SH-SY5Y (cell line): ENCODE measurements at regions not wholly inside any gene's neighbourhood (a gene's known extent, or its start where the extent isn't known, plus 50 kb on each side); places are given as distances from the start of the nearest gene placed in this dataset.

Source experiments
- GATA2 ChIP-seq: IDR thresholded peaks from 2 replicates; pipeline ENCODE4 v1.6.1; 2011; ENCODE audit warnings: mild to moderate bottlenecking, low read depth, low read length
- GATA3 ChIP-seq: IDR thresholded peaks from 2 replicates; pipeline ENCODE4 v1.6.1; 2011; ENCODE audit warnings: low read depth, mild to moderate bottlenecking, low read length, moderate library complexity

DNA sequence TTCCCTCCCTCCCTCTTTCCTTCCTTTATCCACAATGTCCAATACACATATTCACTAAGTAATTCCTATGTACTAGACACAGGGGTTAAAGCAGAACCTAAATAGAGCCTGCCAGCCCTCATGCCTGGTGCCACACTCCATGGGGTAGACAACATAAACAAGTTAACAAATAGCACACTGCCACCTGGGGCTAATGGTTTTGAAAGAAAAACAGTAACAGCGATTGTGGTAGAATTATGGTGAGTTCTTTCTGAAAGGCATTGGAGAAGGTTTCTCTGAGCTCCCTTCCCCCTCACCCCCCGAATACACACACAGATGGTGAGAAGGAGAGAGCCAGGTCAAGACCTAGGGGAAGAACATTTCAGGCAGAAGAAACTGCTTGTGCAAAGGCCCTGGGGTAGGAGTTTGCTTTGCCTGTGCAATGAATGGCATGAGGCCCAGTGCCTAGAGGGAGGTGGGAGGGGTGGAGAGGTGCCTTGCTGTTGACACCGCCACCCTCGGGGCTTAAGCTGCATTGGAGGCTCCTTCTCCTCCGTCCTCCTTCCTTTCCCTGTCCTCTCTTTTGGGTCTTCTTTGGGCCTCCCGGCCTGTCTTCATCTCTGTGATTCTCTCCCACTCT, 502.4 kb upstream of the SULF2 start:
- TF ChIP-seq GATA3 = no peak
- no peak for TF ChIP-seq GATA2
